ENCODE measurements at regions not wholly inside any gene's neighbourhood (a gene's known extent, or its start where the extent isn't known, plus 50 kb on each side); places are given as distances from the start of the nearest gene placed in this dataset.
A peak's percentile ranks its signal among the peaks of the same experiment; 100 is the strongest.

GRCh38 chr6:25006565-25007001 lies 70.8 kb upstream of the RIPOR2 start:
- DNase-seq (peak; percentile 87), ATAC-seq (ENCODE audit: low read depth) (peak; percentile 76)
- WGBS (ENCODE audit: insufficient coverage): 0% methylated on average over 1 of the region's 3 CpGs
- Histone ChIP-seq H3K36me3 (replicated peaks in 1 of 2; ENCODE audit: control extremely low read depth in 1 of 2, control insufficient read depth in 1 of 2, extremely low read depth in 1 of 2, insufficient read depth in 2 of 2, low read length in 1 of 2) (no peaks in the 10 kb centered on the region), H3K4me3 (ENCODE audit: control extremely low read depth in 1 of 5, extremely low read depth in 1 of 5, insufficient read depth in 1 of 5, low read depth in 2 of 5, low read length in 4 of 5) (peak overlapping the region in 3 of 5 experiments; percentile 18 to 44 (median 32)), H3K9me3 (ENCODE audit: control extremely low read depth in 1 of 3, control insufficient read depth in 2 of 3, insufficient read depth in 1 of 3, low read length in 2 of 3) (no peaks in the 10 kb centered on the region), H4K20me1 (ENCODE audit: control insufficient read depth, insufficient read depth, low read length, poor library complexity, severe bottlenecking) (no peaks in the 10 kb centered on the region), H3K9ac (ENCODE audit: low read length) (peak overlapping the region; percentile 63), H2AFZ (ENCODE audit: insufficient read depth, low read depth, low read length, poor library complexity, severe bottlenecking) (no peak overlapping the region), H3K27me3 (replicated peaks in 1 of 4; ENCODE audit: control extremely low read depth in 1 of 4, control insufficient read depth in 3 of 4, insufficient read depth in 4 of 4, low read length in 3 of 4) (no peaks in the 10 kb centered on the region), H3K4me1 (ENCODE audit: control insufficient read depth in 2 of 2, insufficient read depth in 2 of 2, low read length in 2 of 2) (peaks cover 47% of the 10 kb centered on the region in 2 donors), H3K79me2 (ENCODE audit: control insufficient read depth, insufficient read depth, low read length) (peaks cover 68% of the 10 kb centered on the region), H3K4me2 (replicated peaks; ENCODE audit: low read depth, low read length, poor library complexity, severe bottlenecking) (peak overlapping the region; percentile 69), H3K27ac (ENCODE audit: low read length in 2 of 2) (peak overlapping the region; percentile 95 to 98)
- intact Hi-C loops (cut with micrococcal nuclease): loop anchor here (1.0 kb wide), 1 partner anchor 8 kb away; no protein-coding TSS in a partner anchor
- H3K4me3 Mint-ChIP-seq: peak overlapping the region; percentile 63
- ChIA-PET POLR2A (interaction anchor here (1.9 to 3.8 kb wide), 3 partner anchors 10 to 70 kb away, joined by 6 to 23 read pairs (median 17); partner anchors contain the start of gene RIPOR2), CTCF (interaction anchor here (1.0 to 7.2 kb wide), 9 partner anchors 12 to 150 kb away, joined by 3 to 84 read pairs (median 9); partner anchors contain the start of gene RIPOR2)
- no peak for TF ChIP-seq EZH2 (IDR thresholded peaks at IDR 0.05; ENCODE audit: borderline replicate concordance, insufficient read depth, low read depth, low read length, poor library complexity, severe bottlenecking)
- no peaks in the 10 kb centered on the region for H3K27me3 Mint-ChIP-seq
- H3K9me3 Mint-ChIP-seq (ENCODE audit: insufficient read depth): no peaks in the 10 kb centered on the region
- peaks cover 67% of the 10 kb centered on the region for H3K4me1 Mint-ChIP-seq
- H3K27ac Mint-ChIP-seq: peak overlapping the region; percentile 92

- Histone ChIP-seq H3K9ac (ENCODE audit: low read length) (peak overlapping the region; percentile 63), H3K36me3 (replicated peaks in 1 of 2; ENCODE audit: control extremely low read depth in 1 of 2, control insufficient read depth in 1 of 2, extremely low read depth in 1 of 2, insufficient read depth in 2 of 2, low read length in 1 of 2) (no peaks in the 10 kb centered on the region), H4K20me1 (ENCODE audit: control insufficient read depth, insufficient read depth, low read length, poor library complexity, severe bottlenecking) (no peaks in the 10 kb centered on the region), H3K4me1 (ENCODE audit: control insufficient read depth in 2 of 2, insufficient read depth in 2 of 2, low read length in 2 of 2) (peaks cover 47% of the 10 kb centered on the region in 2 donors), H3K9me3 (ENCODE audit: control extremely low read depth in 1 of 3, control insufficient read depth in 2 of 3, insufficient read depth in 1 of 3, low read length in 2 of 3) (no peaks in the 10 kb centered on the region), H3K27me3 (replicated peaks in 1 of 4; ENCODE audit: control extremely low read depth in 1 of 4, control insufficient read depth in 3 of 4, insufficient read depth in 4 of 4, low read length in 3 of 4) (no peaks in the 10 kb centered on the region), H3K4me2 (replicated peaks; ENCODE audit: low read depth, low read length, poor library complexity, severe bottlenecking) (peak overlapping the region; percentile 69), H3K4me3 (ENCODE audit: control extremely low read depth in 1 of 5, extremely low read depth in 1 of 5, insufficient read depth in 1 of 5, low read depth in 2 of 5, low read length in 4 of 5) (peak overlapping the region in 2 of 5 experiments; percentile 15 to 44), H3K27ac (ENCODE audit: low read length in 2 of 2) (peak overlapping the region; percentile 95 to 98), H2AFZ (ENCODE audit: insufficient read depth, low read depth, low read length, poor library complexity, severe bottlenecking) (no peak overlapping the region), H3K79me2 (ENCODE audit: control insufficient read depth, insufficient read depth, low read length) (peaks cover 70% of the 10 kb centered on the region)
- ChIA-PET POLR2A (interaction anchor here (1.9 to 3.8 kb wide), 3 partner anchors 11 to 71 kb away, joined by 6 to 23 read pairs (median 17); partner anchors contain the start of gene RIPOR2), CTCF (interaction anchor here (1.0 to 7.2 kb wide), 9 partner anchors 11 to 151 kb away, joined by 3 to 84 read pairs (median 9); partner anchors contain the start of gene RIPOR2)
- Mint-ChIP-seq H3K4me3 (peak overlapping the region; percentile 69), H3K9me3 (ENCODE audit: insufficient read depth) (no peaks in the 10 kb centered on the region), H3K27me3 (no peaks in the 10 kb centered on the region), H3K27ac (peak overlapping the region; percentile 92), H3K4me1 (peaks cover 70% of the 10 kb centered on the region)
- DNase-seq: peak; percentile 54
- intact Hi-C loops (cut with micrococcal nuclease): no loop called here
- no peak for TF ChIP-seq EZH2 (IDR thresholded peaks at IDR 0.05; ENCODE audit: borderline replicate concordance, insufficient read depth, low read depth, low read length, poor library complexity, severe bottlenecking)
- no peak for TF ChIP-seq CTCF (IDR thresholded peaks at IDR 0.05)
- WGBS (ENCODE audit: insufficient coverage): 5% methylated on average over 1 of the region's 3 CpGs
- ATAC-seq (ENCODE audit: low read depth): peak; percentile 36
These were observed 71.5 kb upstream of the RIPOR2 start for GRCh38 chr6:25007269-25007699.
